GM12878 (cell line): ENCODE measurements at regions not wholly inside any gene's neighbourhood (a gene's known extent, or its start where the extent isn't known, plus 50 kb on each side); places are given as distances from the start of the nearest gene placed in this dataset.

ENCODE experiments used
- ATF7 ChIP-seq: fragments of 450-650 bp; IDR thresholded peaks from 2 replicates; pipeline ENCODE4 v1.6.1; 2016; ENCODE audit warnings: low read depth, mild to moderate bottlenecking
- CTCF ChIP-seq, 3 experiments: IDR thresholded peaks in 2 of 3; conservative IDR thresholded peaks in 1 of 3; 2 replicates each; pipeline ENCODE4 v1.5.1; 2011; ENCODE audit warnings: low read depth in 3 of 3, low read length in 3 of 3, mild to moderate bottlenecking in 3 of 3, control low read depth in 2 of 3, moderate library complexity in 2 of 3, inconsistent platforms in 1 of 3, mixed read lengths in 1 of 3; ENCODE audit not compliant: control insufficient read depth in 2 of 3, insufficient read depth in 1 of 3; ENCODE audit errors: extremely low read depth in 1 of 3
- POLR2AphosphoS5 ChIP-seq: IDR thresholded peaks from 2 replicates; pipeline ENCODE4 v1.6.1; 2011; ENCODE audit warnings: mild to moderate bottlenecking, low read length, inconsistent platforms
- REST ChIP-seq: IDR thresholded peaks from 2 replicates; pipeline ENCODE4 v1.6.1; 2012; ENCODE audit warnings: mild to moderate bottlenecking, low read depth, low read length
- SMC3 ChIP-seq: IDR thresholded peaks from 2 replicates; pipeline ENCODE4 v1.6.1; 2011; ENCODE audit warnings: low read length, improper control_type of control experiment, borderline replicate concordance
- USF2 ChIP-seq: IDR thresholded peaks from 2 replicates; pipeline ENCODE4 v1.6.1; 2011; ENCODE audit warnings: low read depth, low read length, improper control_type of control experiment, borderline replicate concordance
- ZBTB33 ChIP-seq: fragments of 450-650 bp; IDR thresholded peaks from 2 replicates; pipeline ENCODE4 v1.6.1; 2017; ENCODE audit warnings: mild to moderate bottlenecking

- TF ChIP-seq USF2, result no peak
- TF ChIP-seq POLR2AphosphoS5, result no peak
- no peak for TF ChIP-seq SMC3
- no peak for TF ChIP-seq REST
- TF ChIP-seq ZBTB33, result no peak
- no peak for TF ChIP-seq ATF7
- TF ChIP-seq CTCF (IDR thresholded peaks at IDR 0.05 in 2 of 3, conservative IDR thresholded peaks at IDR 0.05 in 1 of 3; ENCODE audit: control insufficient read depth in 2 of 3, extremely low read depth in 1 of 3, insufficient read depth in 1 of 3, low read depth in 3 of 3, low read length in 3 of 3), result no peak
Measured at GRCh38 chr14:105968291-105968690, 441.9 kb downstream of the TMEM121 start.
